ENCODE measurements at regions not wholly inside any gene's neighbourhood (a gene's known extent, or its start where the extent isn't known, plus 50 kb on each side); places are given as distances from the start of the nearest gene placed in this dataset.
"Not testable (repeated sequence)": the region's sequence is repeated elsewhere in the genome, so short reads cannot be mapped to it uniquely, and the experiment has no call there.

GRCh38 chr3:65303431-65303830 lies 615.6 kb upstream of the ADAMTS9 start:
- DNase-seq: no peak

- DNase-seq: no peak
Measured at GRCh38 chr3:65291448-65292125, 603.8 kb upstream of the ADAMTS9 start.

GRCh38 chr3:65288776-65289175 lies 601.0 kb upstream of the ADAMTS9 start:
- DNase-seq: no peak

GRCh38 chr3:65285956-65286355 lies 598.2 kb upstream of the ADAMTS9 start:
- DNase-seq: no peak

GRCh38 chr3:65284961-65285360 lies 597.2 kb upstream of the ADAMTS9 start:
- no peak for DNase-seq

GRCh38 chr3:65284546-65284945 lies 596.7 kb upstream of the ADAMTS9 start:
- DNase-seq: no peak

GRCh38 chr3:65279225-65279782 lies 591.5 kb upstream of the ADAMTS9 start:
- no peak for DNase-seq

- peak in 1 of 14 donors; percentile 15 for DNase-seq
Measured at GRCh38 chr3:65277798-65278197, 590.0 kb upstream of the ADAMTS9 start.

GRCh38 chr3:65276551-65276950 lies 588.8 kb upstream of the ADAMTS9 start:
- no peak for DNase-seq

GRCh38 chr3:65268426-65268825 lies 580.6 kb upstream of the ADAMTS9 start:
- no peak for DNase-seq

GRCh38 chr3:65265942-65266590 lies 578.3 kb upstream of the ADAMTS9 start:
- no peak for DNase-seq

GRCh38 chr3:65265511-65265910 lies 577.7 kb upstream of the ADAMTS9 start:
- DNase-seq: no peak

GRCh38 chr3:65262548-65262947 lies 574.7 kb upstream of the ADAMTS9 start:
- no peak for DNase-seq

GRCh38 chr3:65259946-65260345 lies 572.1 kb upstream of the ADAMTS9 start:
- no peak for DNase-seq

GRCh38 chr3:65252914-65253313 lies 565.1 kb upstream of the ADAMTS9 start:
- not testable (repeated sequence) for DNase-seq

- DNase-seq: no peak
Measured at GRCh38 chr3:65252266-65252665, 564.5 kb upstream of the ADAMTS9 start.

GRCh38 chr3:65251375-65251774 lies 563.6 kb upstream of the ADAMTS9 start:
- DNase-seq: peak in 1 of 14 donors; percentile 1

- DNase-seq: no peak
Measured at GRCh38 chr3:65246561-65246960, 558.8 kb upstream of the ADAMTS9 start.

GRCh38 chr3:65245133-65246063 lies 557.6 kb upstream of the ADAMTS9 start:
- peak in 1 of 14 donors; percentile 1 for DNase-seq

GRCh38 chr3:65240366-65240765 lies 552.6 kb upstream of the ADAMTS9 start:
- DNase-seq: no peak

GRCh38 chr3:65238652-65239051 lies 550.9 kb upstream of the ADAMTS9 start:
- DNase-seq: no peak

- DNase-seq: no peak
Measured at GRCh38 chr3:65234499-65234898, 546.7 kb upstream of the ADAMTS9 start.

GRCh38 chr3:65233561-65233960 lies 545.8 kb upstream of the ADAMTS9 start:
- DNase-seq: no peak

Data from C1 segment of cervical spinal cord (tissue), 14 donors.